SHP77 (cell line): ENCODE measurements at regions not wholly inside any gene's neighbourhood (a gene's known extent, or its start where the extent isn't known, plus 50 kb on each side); places are given as distances from the start of the nearest gene placed in this dataset.

Experiments
- DNase-seq, 2 experiments: peaks; one replicate each; lab custom pipeline; 2025; lab: John Stamatoyannopoulos, UW

DNA sequence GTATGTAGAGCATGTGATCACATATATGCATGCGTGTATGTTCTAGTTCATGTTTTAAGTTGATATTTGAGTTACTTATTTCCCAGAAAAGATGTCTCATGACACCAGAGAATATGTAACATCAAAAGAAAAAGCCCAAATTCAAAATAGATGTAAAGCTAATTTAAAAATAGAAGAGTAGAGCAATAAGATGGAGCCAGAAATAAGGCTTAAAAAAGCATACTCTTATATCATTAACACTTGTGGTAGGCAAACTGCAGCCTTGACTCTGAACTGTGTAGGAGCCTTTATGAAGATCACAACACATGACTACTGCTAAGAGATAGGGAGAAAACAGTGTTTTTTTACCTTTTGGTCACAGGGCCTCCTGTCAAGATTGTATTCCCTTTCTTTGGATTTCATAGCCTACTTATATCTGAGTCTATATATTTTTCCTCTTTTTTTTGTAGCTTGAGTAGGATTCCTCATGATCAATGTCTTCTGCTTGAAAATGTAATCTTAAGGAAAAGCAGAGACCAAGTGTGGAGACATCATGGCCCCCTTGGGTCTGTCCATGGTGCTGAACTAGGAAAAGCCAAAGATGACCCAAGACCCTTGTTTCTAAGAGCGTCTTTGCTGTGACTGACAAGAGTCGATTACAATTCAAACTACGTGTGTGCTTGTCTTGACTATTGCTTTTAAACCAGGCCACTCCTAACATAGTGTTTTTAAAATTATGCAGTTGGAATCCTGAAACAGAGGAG is 390.4 kb downstream of the SHISA9 start:
- DNase-seq: no peak

- DNase-seq: no peak
Measured at GRCh38 chr16:13296206-13296605, 394.8 kb downstream of the SHISA9 start.

DNA sequence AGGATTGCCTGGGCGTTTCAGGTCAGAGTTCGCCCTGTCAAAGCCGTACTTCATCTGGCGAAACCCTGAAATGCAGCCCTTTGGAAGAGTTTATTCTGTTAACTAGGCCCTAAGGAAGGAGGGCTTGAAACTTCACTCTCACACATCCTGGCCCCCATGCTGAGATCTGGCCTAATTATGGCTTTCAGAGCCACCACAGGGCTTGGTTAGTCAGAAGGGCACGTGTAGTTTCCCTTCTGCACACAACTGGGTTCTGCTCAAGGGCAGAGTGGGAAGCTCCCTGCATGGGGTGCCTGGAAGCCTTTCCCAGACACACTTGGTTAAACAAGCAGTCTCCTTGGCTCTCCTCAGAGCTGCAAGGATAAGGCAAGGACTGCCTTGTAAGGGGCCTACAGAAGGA is 397.3 kb downstream of the SHISA9 start:
- no peak for DNase-seq

DNA sequence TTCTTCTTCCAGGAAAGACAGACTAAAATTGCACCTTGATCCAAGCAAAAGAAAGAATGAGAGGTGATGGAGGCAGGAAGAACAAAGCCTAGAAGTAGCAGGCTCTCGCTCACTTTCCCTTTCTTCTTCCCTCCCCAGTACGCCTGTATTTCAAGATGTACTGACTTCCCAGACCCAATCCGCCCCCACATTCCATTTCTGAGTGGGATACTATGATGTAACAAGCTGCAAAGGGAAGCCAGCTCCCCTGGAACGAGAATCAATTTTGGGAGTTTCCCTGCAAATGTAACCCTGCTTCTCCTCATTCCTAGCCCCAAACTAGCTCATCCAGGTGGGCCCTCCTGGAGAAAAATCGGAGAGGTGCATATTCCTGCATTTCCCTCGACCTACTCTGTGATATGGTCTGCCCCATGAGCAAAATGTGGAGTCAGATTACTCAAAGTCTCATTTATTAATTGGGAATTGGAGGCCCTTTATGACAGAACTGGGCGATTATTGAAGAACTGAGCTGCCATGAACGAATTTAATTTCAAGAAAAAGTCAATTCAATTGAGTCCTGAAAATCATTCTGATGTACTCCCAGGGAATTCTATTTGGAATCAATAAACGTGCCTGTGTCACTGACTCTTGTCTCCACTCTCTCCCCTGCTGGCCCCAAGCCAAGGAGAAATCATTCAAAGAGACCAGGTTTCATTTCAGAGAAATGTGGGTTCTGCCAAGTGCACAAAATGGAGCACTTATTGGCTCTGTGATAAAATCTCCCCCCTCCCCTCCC is 398.9 kb downstream of the SHISA9 start:
- DNase-seq: no peak

GRCh38 chr16:13305019-13305755 is 403.8 kb downstream of the SHISA9 start:
- DNase-seq: no peak

DNA sequence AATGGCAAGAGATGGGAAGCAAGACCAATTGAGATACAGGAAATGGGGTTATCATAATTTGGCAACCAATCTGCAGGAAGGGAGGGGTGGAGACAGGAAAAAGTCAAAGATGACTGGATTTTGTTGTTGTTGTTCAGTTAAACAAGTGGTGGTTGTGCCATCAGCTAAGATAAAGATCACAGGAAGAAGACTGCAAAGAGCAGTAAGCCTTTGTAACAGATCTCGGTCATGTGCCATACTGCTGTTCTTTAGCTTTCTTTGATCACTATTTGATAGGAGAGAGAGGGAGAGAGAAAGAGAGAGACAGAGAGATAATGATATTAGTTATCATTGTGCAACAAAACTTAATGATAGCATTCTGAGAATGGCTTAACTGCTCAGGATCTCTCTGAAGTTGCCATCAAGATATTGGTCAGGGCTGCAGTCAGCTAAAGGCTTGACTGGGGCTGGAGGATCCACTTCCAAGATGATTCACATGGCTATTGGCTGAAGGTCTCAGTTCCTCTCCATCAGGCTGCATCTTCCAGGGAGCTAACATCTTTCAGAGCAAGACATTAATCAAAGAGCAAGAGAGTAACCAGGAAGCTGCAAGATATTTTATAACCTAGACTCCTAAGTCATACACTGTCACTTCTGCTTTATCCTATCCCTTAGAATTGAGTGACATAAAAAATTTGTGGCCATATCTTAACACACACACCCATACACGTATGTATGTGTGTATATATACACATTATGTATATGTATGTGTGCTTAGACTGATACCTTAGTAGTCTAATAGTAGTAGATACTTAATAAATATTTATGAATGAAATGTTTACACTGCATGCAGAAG is 405.0 kb downstream of the SHISA9 start:
- no peak for DNase-seq

GRCh38 chr16:13307255-13307654 is 405.9 kb downstream of the SHISA9 start:
- DNase-seq: no peak

GRCh38 chr16:13307851-13308250 is 406.5 kb downstream of the SHISA9 start:
- DNase-seq: no peak

- no peak for DNase-seq
Measured at GRCh38 chr16:13312063-13312462, 410.7 kb downstream of the SHISA9 start.

DNA sequence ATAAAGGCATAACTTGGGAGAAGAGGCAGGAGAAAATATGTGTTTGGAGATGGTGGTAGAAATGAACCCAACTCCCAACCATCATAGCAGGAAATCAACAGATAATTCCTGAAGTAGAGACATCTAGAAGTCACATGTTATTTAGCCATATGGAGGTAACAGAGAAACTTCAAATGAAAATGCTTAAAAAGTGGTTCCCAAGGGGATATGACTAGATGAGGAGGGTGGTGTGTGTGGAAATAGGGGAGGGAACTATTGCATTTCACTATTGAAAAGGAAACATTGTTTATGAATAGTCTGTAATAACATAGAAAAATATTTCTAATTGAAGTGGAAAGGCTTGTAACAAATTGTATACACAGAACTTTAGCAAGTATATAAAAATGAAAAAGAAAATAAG is 412.0 kb downstream of the SHISA9 start:
- DNase-seq: no peak

GRCh38 chr16:13314633-13315032 is 413.2 kb downstream of the SHISA9 start:
- no peak for DNase-seq

DNA sequence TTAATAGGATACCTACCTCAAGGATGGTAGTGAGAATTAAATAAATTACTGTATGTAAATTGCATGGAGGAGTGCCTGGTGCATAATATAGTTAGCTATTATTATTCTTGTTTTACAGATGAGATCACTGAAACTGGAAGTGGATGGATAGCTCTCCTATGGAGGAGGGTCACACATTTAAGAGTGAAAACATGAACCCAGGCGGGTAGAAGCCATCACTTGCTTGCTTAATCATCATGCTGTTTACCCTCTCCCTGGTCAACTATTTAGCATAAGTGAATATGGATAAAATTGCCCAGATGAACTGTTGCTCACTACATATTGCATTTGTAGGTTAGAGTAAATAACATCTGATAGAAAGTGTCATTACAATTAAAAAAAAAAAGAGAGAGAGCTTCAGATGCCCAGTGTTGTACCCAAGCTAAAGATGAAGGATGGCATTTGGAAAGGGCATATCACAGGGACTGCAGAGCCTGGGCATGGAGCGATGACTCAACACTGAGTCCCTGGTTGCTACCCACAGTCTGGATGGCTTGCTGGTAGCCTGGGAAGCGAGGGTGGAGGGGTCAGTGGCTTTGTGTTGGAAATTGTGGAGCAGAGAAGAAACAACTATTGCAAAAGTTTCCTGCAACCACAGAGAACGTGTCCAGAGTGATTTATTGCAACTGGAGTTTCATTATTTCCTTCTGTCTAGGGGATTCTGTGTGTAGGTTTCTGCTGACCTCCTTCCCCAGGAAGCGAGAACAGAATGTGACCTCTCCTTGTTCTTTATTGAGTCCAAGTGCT is 414.4 kb downstream of the SHISA9 start:
- no peak for DNase-seq

DNA sequence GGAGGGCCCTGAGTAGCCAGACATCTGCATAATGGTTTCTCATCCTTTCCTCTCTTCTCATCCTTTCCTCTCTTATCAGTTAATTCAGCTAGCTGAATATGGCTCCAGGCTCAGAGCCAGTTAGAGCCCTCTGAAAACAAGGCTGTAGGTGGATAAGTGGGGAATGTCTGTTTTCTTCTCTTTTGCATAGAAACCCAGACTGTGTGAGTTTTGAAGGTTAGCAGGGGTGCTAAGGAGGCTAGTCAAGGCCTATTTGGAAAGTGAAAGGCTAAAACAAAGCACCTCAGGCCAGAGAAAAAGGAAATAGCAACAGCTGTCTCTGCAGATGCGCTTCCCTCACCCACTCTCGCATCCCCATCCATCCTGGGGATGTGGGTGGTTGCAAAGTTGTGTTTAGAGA is 420.9 kb downstream of the SHISA9 start:
- no peak for DNase-seq

DNA sequence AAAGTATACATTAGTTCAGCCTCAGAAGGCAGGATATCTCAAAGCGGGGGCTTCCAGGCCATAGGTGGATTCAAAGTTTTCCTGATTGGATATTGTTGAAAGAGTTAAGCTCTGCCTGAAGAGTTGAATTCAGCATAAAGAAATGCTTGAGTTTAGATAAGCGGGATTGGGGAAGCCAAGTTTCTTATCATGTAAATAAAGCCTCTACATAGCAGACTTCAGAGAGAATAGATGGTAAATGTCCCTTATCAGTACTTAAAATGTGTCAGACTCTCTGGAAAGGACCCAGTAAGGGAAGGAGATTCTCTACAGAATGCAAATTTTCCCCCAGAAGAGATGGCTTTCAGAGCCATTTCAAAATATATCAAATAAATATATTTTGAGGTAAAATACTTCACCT is 423.5 kb downstream of the SHISA9 start:
- DNase-seq: no peak

- no peak for DNase-seq
Measured at GRCh38 chr16:13325396-13325795, 424.0 kb downstream of the SHISA9 start.

DNA sequence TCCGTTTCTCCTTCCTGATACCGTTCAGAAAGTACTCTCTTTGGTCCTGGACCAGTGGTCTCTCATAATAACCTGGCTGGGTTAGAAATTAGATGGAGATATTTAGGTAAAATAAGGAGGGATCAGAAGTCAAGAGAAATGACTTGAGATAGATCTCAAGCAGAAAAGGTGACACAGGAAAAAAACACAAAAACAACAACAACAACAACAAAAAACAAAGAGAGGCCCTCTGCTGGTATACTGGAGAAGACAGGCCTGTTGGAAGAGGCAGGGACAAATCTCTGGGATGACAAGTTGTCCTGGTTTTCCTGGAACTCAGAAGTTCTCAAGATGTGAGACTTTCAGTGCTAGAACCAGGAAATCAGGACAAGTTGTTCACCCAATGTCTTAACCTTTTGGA is 430.5 kb downstream of the SHISA9 start:
- no peak for DNase-seq

DNA sequence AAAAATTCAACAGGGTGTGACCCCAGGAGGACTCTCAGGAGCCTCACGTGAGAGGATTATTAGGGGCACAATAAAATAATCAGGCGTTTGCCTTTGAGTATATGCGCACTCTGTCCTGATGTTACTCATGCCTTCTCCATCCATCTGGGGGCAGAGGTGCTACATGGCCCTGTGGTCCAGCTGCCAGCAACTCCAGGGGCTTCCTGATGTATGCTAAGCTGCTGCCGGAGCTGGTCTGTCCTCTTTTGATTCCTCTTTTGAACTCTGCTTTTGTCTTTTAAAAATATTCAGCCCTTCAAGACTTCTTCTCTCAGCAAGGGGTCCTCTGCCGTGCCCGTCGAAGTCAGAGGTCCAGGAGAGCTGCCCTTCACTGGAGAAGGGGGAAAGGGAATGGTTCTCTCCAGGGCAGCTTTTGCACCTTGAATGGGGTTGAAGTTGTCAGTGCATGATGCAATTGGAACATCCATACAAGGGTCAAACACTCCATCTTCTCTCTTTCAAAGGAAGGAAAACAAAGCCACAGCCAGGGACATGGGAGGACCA is 431.4 kb downstream of the SHISA9 start:
- no peak for DNase-seq

GRCh38 chr16:13333336-13333735 is 431.9 kb downstream of the SHISA9 start:
- DNase-seq: no peak

DNA sequence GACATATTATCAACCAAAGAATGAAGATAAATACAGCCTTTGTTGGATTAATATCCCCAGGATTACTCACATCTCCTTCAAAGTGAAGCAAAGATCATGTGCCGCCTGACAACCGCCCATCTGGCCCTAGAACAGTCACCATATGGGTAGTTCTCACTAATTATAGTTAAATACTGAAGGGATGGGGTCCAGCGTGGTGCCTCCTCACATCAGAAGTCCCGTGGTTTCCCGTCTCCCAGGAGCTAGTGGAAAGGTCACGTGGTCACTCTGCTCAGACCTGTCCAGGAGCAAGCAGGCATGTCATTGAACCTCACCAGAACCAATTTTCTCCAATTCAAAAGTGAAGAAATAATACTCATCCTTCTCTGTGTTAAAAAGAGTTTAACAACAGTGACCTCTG is 434.5 kb downstream of the SHISA9 start:
- no peak for DNase-seq

DNA sequence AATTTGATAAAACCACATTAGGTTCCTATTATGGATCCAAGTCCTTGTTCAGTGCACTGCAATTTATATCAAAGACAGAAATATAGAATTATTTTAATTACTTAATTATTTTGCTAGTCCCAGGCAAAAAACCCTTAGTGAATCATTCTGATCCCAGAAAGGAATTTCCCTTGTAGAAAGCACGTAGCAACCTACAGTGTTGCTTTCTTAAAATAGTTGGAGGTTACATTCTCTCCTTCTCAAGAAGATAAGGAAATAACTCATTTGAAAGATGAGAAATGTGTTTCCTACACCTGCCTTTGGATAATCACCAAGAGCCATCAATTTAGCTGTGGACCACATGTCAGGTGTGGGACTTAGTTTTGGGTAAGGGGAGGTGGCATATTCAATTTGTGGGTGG is 434.9 kb downstream of the SHISA9 start:
- DNase-seq: no peak
